ENCODE measurements at regions not wholly inside any gene's neighbourhood (a gene's known extent, or its start where the extent isn't known, plus 50 kb on each side); places are given as distances from the start of the nearest gene placed in this dataset.

GRCh38 chr2:217749008-217749407 lies 253.8 kb downstream of the TNS1 start:
- Mint-ChIP-seq H3K4me3 (no peak overlapping the region), H3K36me3 (ENCODE audit: low read depth) (no peaks in the 10 kb centered on the region), H3K4me1 (no peaks in the 10 kb centered on the region), H3K9me3 (ENCODE audit: low read depth) (no peaks in the 10 kb centered on the region), H3K27ac (no peak overlapping the region), H3K27me3 (peaks cover 4% of the 10 kb centered on the region)
- intact Hi-C loops (cut with DNase I, micrococcal nuclease): no loop called here
- ChIA-PET CTCF (interaction anchor here (0.6 kb wide), 1 partner anchor 901 kb away, joined by 3 read pairs; no protein-coding TSS in a partner anchor), POLR2A (no interaction called here)
- ATAC-seq (no peak), DNase-seq (no peak)

DNA sequence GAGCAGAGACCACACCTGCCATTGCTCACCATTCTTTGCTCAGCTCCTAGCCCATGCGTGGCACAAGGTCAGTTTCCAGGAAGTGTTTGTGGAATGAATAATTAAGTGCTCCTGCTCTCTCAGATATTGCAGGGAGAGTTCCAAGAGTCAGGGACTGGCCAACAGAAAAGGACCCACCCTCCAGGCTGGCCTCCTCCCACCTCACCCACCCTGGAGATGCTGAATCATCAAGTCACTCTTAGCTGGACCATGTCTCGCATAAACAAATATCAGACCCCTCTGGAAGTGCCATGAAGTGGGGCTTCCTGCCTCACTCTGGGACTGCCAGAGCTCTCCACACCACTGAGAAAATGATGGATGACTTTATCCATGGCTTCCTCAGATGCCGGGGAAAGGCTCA lies 256.0 kb downstream of the TNS1 start:
- intact Hi-C loops (cut with DNase I, micrococcal nuclease): no loop called here
- DNase-seq (no peak), ATAC-seq (no peak)
- ChIA-PET POLR2A (no interaction called here), CTCF (interaction anchor here (0.8 kb wide), 1 partner anchor 39 kb away, joined by 4 read pairs; no protein-coding TSS in a partner anchor)
- Mint-ChIP-seq H3K27me3 (peaks cover under 1% of the 10 kb centered on the region), H3K27ac (no peak overlapping the region), H3K4me3 (no peak overlapping the region), H3K36me3 (ENCODE audit: low read depth) (no peaks in the 10 kb centered on the region), H3K9me3 (ENCODE audit: low read depth) (no peaks in the 10 kb centered on the region), H3K4me1 (no peaks in the 10 kb centered on the region)

GRCh38 chr2:217743966-217744761 lies 258.6 kb downstream of the TNS1 start:
- H3K27me3 Mint-ChIP-seq: no peaks in the 10 kb centered on the region
- H3K9me3 Mint-ChIP-seq (ENCODE audit: low read depth): no peaks in the 10 kb centered on the region
- intact Hi-C loops (cut with DNase I, micrococcal nuclease): no loop called here
- no peak overlapping the region for H3K4me3 Mint-ChIP-seq
- CTCF ChIA-PET: interaction anchor here (0.7 kb wide), 1 partner anchor 31 kb away, joined by 3 read pairs; no protein-coding TSS in a partner anchor
- POLR2A ChIA-PET: no interaction called here
- no peaks in the 10 kb centered on the region for H3K36me3 Mint-ChIP-seq (ENCODE audit: low read depth)
- DNase-seq (no peak), ATAC-seq (no peak)
- no peaks in the 10 kb centered on the region for H3K4me1 Mint-ChIP-seq
- H3K27ac Mint-ChIP-seq: no peak overlapping the region

- no peaks in the 10 kb centered on the region for H3K9me3 Mint-ChIP-seq (ENCODE audit: low read depth)
- H3K4me1 Mint-ChIP-seq: no peaks in the 10 kb centered on the region
- no peaks in the 10 kb centered on the region for H3K36me3 Mint-ChIP-seq (ENCODE audit: low read depth)
- H3K4me3 Mint-ChIP-seq: no peak overlapping the region
- ChIA-PET CTCF (no interaction called here), POLR2A (no interaction called here)
- no peak overlapping the region for H3K27ac Mint-ChIP-seq
- H3K27me3 Mint-ChIP-seq: no peaks in the 10 kb centered on the region
- DNase-seq: no peak
- intact Hi-C loops (cut with DNase I, micrococcal nuclease): no loop called here
- ATAC-seq: no peak
Measured at GRCh38 chr2:217743407-217743806, 259.4 kb downstream of the TNS1 start.

DNA sequence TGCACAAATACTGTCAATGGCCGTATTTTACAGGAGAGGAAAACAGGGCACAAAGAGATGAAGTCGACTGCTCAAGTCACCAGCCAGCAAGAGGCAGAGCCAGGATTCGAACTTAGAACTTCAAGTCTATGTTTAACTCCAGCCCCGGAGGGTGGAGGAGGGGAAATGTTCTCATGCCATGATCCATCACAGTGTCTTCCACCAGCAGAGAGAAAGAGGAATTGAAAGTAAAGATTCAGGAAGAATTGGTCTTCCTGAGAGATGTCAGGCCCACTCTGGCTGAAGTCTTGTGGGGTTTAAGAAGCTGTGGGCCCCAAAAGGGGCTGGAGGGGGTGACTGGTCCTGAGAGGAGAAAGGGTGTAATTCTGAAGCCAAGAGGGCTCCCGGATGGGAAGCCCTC lies 260.0 kb downstream of the TNS1 start:
- H3K4me3 Mint-ChIP-seq: no peak overlapping the region
- no peaks in the 10 kb centered on the region for H3K36me3 Mint-ChIP-seq (ENCODE audit: low read depth)
- ChIA-PET CTCF (no interaction called here), POLR2A (no interaction called here)
- no peaks in the 10 kb centered on the region for H3K9me3 Mint-ChIP-seq (ENCODE audit: low read depth)
- no peaks in the 10 kb centered on the region for H3K4me1 Mint-ChIP-seq
- ATAC-seq (no peak), DNase-seq (no peak)
- H3K27me3 Mint-ChIP-seq: no peaks in the 10 kb centered on the region
- intact Hi-C loops (cut with DNase I, micrococcal nuclease): no loop called here
- no peak overlapping the region for H3K27ac Mint-ChIP-seq

- ATAC-seq (no peak), DNase-seq (no peak)
- no peaks in the 10 kb centered on the region for H3K27me3 Mint-ChIP-seq
- no peak overlapping the region for H3K4me3 Mint-ChIP-seq
- CTCF ChIA-PET: no interaction called here
- POLR2A ChIA-PET: no interaction called here
- no peaks in the 10 kb centered on the region for H3K36me3 Mint-ChIP-seq (ENCODE audit: low read depth)
- intact Hi-C loops (cut with DNase I, micrococcal nuclease): no loop called here
- H3K9me3 Mint-ChIP-seq (ENCODE audit: low read depth): no peaks in the 10 kb centered on the region
- no peaks in the 10 kb centered on the region for H3K4me1 Mint-ChIP-seq
- H3K27ac Mint-ChIP-seq: no peak overlapping the region
Measured at GRCh38 chr2:217742276-217742675, 260.5 kb downstream of the TNS1 start.

GRCh38 chr2:217741381-217741955 lies 261.3 kb downstream of the TNS1 start:
- no peak for DNase-seq
- ChIA-PET POLR2A (interaction anchor here (0.5 kb wide), 1 partner anchor 919 kb away, joined by 3 read pairs; no protein-coding TSS in a partner anchor), CTCF (no interaction called here)
- no peak overlapping the region for H3K4me3 Mint-ChIP-seq
- H3K27me3 Mint-ChIP-seq: no peaks in the 10 kb centered on the region
- intact Hi-C loops (cut with DNase I, micrococcal nuclease): no loop called here
- H3K27ac Mint-ChIP-seq: no peak overlapping the region
- no peaks in the 10 kb centered on the region for H3K36me3 Mint-ChIP-seq (ENCODE audit: low read depth)
- ATAC-seq: no peak
- no peaks in the 10 kb centered on the region for H3K9me3 Mint-ChIP-seq (ENCODE audit: low read depth)
- no peaks in the 10 kb centered on the region for H3K4me1 Mint-ChIP-seq

DNA sequence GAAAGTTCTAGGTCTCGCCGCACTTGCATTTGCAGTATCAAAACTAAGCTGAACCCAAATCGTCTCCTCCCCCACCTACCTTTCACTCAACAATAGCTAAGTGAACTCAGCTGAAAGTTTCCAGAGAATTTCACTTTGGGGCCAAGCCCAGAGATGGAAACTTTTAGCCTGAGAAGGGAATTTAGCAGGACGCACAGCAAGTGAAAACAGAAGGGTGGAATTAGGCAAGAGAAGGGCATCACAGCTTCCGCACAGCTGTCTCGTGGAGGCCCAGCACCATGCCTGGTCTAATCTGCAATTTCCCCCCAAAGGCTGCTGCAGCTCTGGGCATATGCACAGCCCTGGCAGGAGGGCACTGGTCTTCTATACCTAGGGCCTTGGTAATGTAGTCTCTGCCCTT lies 262.0 kb downstream of the TNS1 start:
- Mint-ChIP-seq H3K9me3 (ENCODE audit: low read depth) (no peaks in the 10 kb centered on the region), H3K27ac (no peak overlapping the region), H3K4me1 (no peaks in the 10 kb centered on the region), H3K4me3 (no peak overlapping the region), H3K36me3 (ENCODE audit: low read depth) (no peaks in the 10 kb centered on the region), H3K27me3 (no peaks in the 10 kb centered on the region)
- ChIA-PET CTCF (interaction anchor here (0.5 to 1.5 kb wide), 3 partner anchors 17 to 1526 kb away, joined by 3 read pairs; no protein-coding TSS in a partner anchor), POLR2A (interaction anchor here (0.5 kb wide), 1 partner anchor 918 kb away, joined by 3 read pairs; no protein-coding TSS in a partner anchor)
- DNase-seq (no peak), ATAC-seq (no peak)
- intact Hi-C loops (cut with DNase I, micrococcal nuclease): no loop called here

- CTCF ChIA-PET: interaction anchor here (0.5 to 1.6 kb wide), 5 partner anchors 17 to 1525 kb away, joined by 3 to 5 read pairs (median 3); no protein-coding TSS in a partner anchor
- no peak overlapping the region for H3K27ac Mint-ChIP-seq
- ATAC-seq: no peak
- H3K36me3 Mint-ChIP-seq (ENCODE audit: low read depth): no peaks in the 10 kb centered on the region
- H3K9me3 Mint-ChIP-seq (ENCODE audit: low read depth): no peaks in the 10 kb centered on the region
- intact Hi-C loops (cut with DNase I, micrococcal nuclease): no loop called here
- POLR2A ChIA-PET: interaction anchor here (0.7 kb wide), 1 partner anchor 25 kb away, joined by 3 read pairs; no protein-coding TSS in a partner anchor
- peaks cover 4% of the 10 kb centered on the region for H3K4me1 Mint-ChIP-seq
- no peak for DNase-seq
- H3K27me3 Mint-ChIP-seq: no peaks in the 10 kb centered on the region
- H3K4me3 Mint-ChIP-seq: no peak overlapping the region
Measured at GRCh38 chr2:217740178-217740577, 262.6 kb downstream of the TNS1 start.

DNA sequence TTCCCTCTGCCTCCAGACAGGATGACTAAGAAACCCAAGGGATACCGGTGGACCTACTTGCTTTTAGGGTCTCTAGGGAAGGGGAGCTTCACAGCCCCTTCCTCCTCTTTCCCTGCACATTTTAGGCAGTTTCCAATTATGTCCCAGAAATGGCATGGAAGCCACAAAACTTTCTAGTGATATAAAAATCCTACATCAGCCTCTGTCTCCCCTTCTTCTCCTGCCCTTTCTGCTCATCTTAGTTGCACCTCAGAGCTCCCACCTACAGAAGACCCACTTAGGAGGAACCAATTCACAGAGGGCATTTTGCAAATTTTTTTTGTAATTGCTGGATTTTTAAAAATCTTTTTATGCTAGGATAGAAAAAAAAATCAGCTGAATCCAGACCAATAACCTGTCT lies 263.1 kb downstream of the TNS1 start:
- H3K4me1 Mint-ChIP-seq: peaks cover 7% of the 10 kb centered on the region
- ChIA-PET POLR2A (interaction anchor here (0.7 kb wide), 1 partner anchor 25 kb away, joined by 3 read pairs; no protein-coding TSS in a partner anchor), CTCF (interaction anchor here (0.6 to 1.6 kb wide), 3 partner anchors 27 to 90 kb away, joined by 3 to 5 read pairs (median 3); no protein-coding TSS in a partner anchor)
- no peak overlapping the region for H3K4me3 Mint-ChIP-seq
- H3K9me3 Mint-ChIP-seq (ENCODE audit: low read depth): no peaks in the 10 kb centered on the region
- no peaks in the 10 kb centered on the region for H3K27me3 Mint-ChIP-seq
- H3K27ac Mint-ChIP-seq: no peak overlapping the region
- intact Hi-C loops (cut with DNase I, micrococcal nuclease): no loop called here
- no peak for DNase-seq
- ATAC-seq: no peak
- no peaks in the 10 kb centered on the region for H3K36me3 Mint-ChIP-seq (ENCODE audit: low read depth)

DNA sequence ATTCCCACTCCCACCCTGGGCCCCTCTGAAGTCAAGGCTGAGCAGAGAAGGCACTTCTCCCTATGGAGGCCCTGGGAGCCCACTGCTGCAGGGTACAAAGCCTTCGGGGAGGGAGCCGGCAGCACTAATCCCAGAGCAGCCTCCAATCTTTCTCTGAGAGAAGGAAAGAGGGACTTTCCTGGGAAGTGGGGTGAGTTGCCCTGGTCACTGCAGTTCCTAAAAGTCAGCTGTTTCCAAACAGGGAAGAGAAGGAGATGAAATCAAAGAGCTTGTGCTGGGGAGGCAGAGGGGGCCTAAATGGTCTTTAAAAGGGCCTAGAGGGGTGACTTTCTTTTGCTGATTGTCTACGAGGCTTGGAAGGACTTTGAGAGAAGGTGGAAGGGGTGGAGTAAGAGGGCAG lies 264.7 kb downstream of the TNS1 start:
- Mint-ChIP-seq H3K27me3 (no peaks in the 10 kb centered on the region), H3K9me3 (ENCODE audit: low read depth) (no peaks in the 10 kb centered on the region), H3K36me3 (ENCODE audit: low read depth) (no peaks in the 10 kb centered on the region), H3K4me3 (no peak overlapping the region), H3K4me1 (peaks cover 19% of the 10 kb centered on the region), H3K27ac (no peak overlapping the region)
- DNase-seq: no peak
- ATAC-seq: no peak
- intact Hi-C loops (cut with DNase I, micrococcal nuclease): no loop called here
- ChIA-PET CTCF (interaction anchor here (0.6 to 0.9 kb wide), 2 partner anchors 13 to 393 kb away, joined by 3 read pairs; no protein-coding TSS in a partner anchor), POLR2A (no interaction called here)

Data from activated CD4-positive, alpha-beta T cell treated with anti-CD3 and anti-CD28 coated beads for 36 hours (primary cell).